Ovary (tissue), 7 donors: ENCODE measurements at regions not wholly inside any gene's neighbourhood (a gene's known extent, or its start where the extent isn't known, plus 50 kb on each side); places are given as distances from the start of the nearest gene placed in this dataset.

ENCODE experiments used
- DNase-seq, 5 donors: peaks; one replicate each; pipeline ENCODE4 v3.0.0-alpha.2; 2019 to 2020
- H3K27ac ChIP-seq, 2 donors: fragments of 200-600 bp; one replicate each; pipeline versions ENCODE4 v1.5.1 to v1.8.0; 2019 to 2022
- H3K27me3 ChIP-seq: fragments of 200-600 bp; one replicate; pipeline ENCODE4 v1.8.0; 2022
- H3K36me3 ChIP-seq: fragments of 200-600 bp; sonication (generic); one replicate; pipeline ENCODE4 v1.5.1; 2019
- H3K4me1 ChIP-seq: one replicate; pipeline ENCODE4 v1.8.1; 2013; ENCODE audit warnings: mild to moderate bottlenecking, moderate library complexity; ENCODE audit not compliant: insufficient read depth
- H3K4me3 ChIP-seq: fragments of 200-600 bp; sonication (generic); one replicate; pipeline ENCODE4 v1.5.1; 2017
- H3K9me3 ChIP-seq, 2 donors: fragments of 200-600 bp in 1 of 2; sonication (generic) in 1 of 2; one replicate each; pipeline versions ENCODE4 v1.5.1 to v1.8.1; 2013 to 2019; ENCODE audit warnings: mild to moderate bottlenecking in 1 of 2, moderate library complexity in 1 of 2
- EP300 ChIP-seq: sonication (generic); formaldehyde crosslinking; IDR thresholded peaks from one replicate; pipeline ENCODE4 v1.6.1; 2017; ENCODE audit warnings: antibody characterized with exemption
- POLR2A ChIP-seq: fragments of 450-650 bp; IDR thresholded peaks from one replicate; pipeline ENCODE4 v1.6.1; 2017; ENCODE audit warnings: antibody characterized with exemption, mild to moderate bottlenecking, moderate library complexity
- WGBS, 3 donors: extraction: QIAGEN DNeasy Blood & Tissue Kit in 1 of 3; methylation state at CpG; one replicate each; pipeline versions ENCODE4 v1.1.5 to v1.1.7; 2013 to 2017; 5-methylcytosine and 5-hydroxymethylcytosine counted together
- intact Hi-C, 4 donors: fragments of 100-400 bp; cut with DNase I; formaldehyde crosslinking; loops; one replicate each; pipeline versions ENCODE4 v1.11.0 to v1.15.1; 2022 to 2023
- TF ChIP-seq, protein P1 (sequence below), 3 donors: fragments of 450-650 bp in 2 of 3; fragments of 200-600 bp in 1 of 3; IDR thresholded peaks; one replicate each; pipeline versions ENCODE4 v1.5.1 to v1.8.0; 2016 to 2022; ENCODE audit warnings: antibody characterized with exemption in 3 of 3, mild to moderate bottlenecking in 1 of 3
- donor health status: DM: no; HTN: no; CAD: no; lungs with moderate emphysema.
- donor health status: DM: no; HTN: no; CAD: no.
- donor health status: Bipolar disorder and iron deficiency.
- donor health status: DM: no; HTN: no; CAD: no.
- donor health status: DM: yes; HTN: yes; CAD: no.

DNA sequence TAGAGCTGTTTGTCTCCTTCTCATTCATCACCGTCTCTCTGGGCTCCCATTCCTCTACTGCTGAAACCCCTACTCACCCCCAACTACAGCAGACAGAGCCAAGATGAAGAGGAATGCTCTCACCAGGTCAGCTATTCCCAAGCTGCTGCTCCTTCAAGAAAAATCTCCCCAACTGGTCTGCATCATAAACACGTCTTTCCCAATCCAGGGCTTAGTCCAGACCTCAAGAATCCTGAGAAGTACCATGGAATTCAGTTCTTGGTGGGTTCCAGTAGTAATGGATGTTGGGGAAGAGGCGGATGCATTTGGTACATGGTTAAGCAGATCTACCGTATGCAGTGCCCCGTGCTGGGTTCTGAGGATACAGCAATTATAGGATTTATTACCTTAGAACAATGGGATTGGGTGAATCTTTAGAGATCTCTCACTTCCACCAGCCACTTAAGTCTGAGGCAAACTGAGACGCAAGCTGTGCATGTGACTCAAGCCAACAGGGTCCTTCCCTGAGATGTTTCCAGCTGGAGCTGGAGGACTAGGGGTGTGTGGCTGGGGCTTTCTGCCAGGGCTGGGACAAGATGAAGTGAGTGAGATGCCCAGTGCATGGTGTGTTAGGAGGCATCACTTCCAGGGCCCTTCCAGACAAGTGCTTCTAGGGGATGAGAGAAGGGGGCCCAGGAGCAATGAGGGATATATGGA lies 232.7 kb upstream of the CDH5 start:
- no peak for DNase-seq
- intact Hi-C loops: loop anchor here in 1 of 4 donors (10.0 kb wide), 1 partner anchor 121 kb away; no protein-coding TSS in a partner anchor
- H3K4me1 ChIP-seq: peaks cover 17% of the 10 kb centered on the region
- no peak overlapping the region for H3K4me3 ChIP-seq
- H3K27me3 ChIP-seq: no peaks in the 10 kb centered on the region
- TF ChIP-seq, protein P1, sequence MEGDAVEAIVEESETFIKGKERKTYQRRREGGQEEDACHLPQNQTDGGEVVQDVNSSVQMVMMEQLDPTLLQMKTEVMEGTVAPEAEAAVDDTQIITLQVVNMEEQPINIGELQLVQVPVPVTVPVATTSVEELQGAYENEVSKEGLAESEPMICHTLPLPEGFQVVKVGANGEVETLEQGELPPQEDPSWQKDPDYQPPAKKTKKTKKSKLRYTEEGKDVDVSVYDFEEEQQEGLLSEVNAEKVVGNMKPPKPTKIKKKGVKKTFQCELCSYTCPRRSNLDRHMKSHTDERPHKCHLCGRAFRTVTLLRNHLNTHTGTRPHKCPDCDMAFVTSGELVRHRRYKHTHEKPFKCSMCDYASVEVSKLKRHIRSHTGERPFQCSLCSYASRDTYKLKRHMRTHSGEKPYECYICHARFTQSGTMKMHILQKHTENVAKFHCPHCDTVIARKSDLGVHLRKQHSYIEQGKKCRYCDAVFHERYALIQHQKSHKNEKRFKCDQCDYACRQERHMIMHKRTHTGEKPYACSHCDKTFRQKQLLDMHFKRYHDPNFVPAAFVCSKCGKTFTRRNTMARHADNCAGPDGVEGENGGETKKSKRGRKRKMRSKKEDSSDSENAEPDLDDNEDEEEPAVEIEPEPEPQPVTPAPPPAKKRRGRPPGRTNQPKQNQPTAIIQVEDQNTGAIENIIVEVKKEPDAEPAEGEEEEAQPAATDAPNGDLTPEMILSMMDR (IDR thresholded peaks at IDR 0.05): no peak
- TF ChIP-seq POLR2A (no peak), EP300 (no peak)
- no peaks in the 10 kb centered on the region for H3K36me3 ChIP-seq
- no peaks in the 10 kb centered on the region for H3K9me3 ChIP-seq
- H3K27ac ChIP-seq: no peak overlapping the region
- WGBS, 3 donors: 85 to 92% (median 88%) methylated on average over 6 of the region's 6 CpGs

DNA sequence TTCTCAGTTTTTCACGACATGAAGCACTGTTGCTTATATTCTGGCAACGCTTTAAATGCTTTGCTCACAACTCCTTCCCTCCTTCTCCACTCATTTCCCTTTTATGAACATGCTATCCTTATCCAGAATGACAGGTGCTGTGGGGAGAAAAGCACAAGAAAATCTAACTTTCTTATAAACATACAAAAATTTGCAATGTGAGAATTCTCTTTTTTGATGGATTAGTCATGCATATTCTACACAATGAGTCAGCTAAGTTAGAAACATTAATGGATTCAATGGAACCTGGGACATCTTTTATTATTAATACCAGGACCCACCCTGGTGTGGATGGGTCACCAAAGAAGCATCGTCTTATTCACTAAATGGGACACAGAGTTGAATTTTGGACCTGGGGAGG lies 234.6 kb upstream of the CDH5 start:
- Histone ChIP-seq H3K36me3 (no peaks in the 10 kb centered on the region), H3K27ac (no peak overlapping the region), H3K4me1 (peaks cover 20% of the 10 kb centered on the region), H3K27me3 (no peaks in the 10 kb centered on the region), H3K9me3 (no peaks in the 10 kb centered on the region), H3K4me3 (no peak overlapping the region)
- intact Hi-C loops: loop anchor here in 1 of 4 donors (10.0 kb wide), 1 partner anchor 123 kb away; no protein-coding TSS in a partner anchor
- DNase-seq: no peak
- TF ChIP-seq, protein P1 (IDR thresholded peaks at IDR 0.05): no peak
- TF ChIP-seq EP300 (no peak), POLR2A (no peak)
- WGBS, 3 donors: 79 to 82% (median 80%) methylated on average over 3 of the region's 3 CpGs

DNA sequence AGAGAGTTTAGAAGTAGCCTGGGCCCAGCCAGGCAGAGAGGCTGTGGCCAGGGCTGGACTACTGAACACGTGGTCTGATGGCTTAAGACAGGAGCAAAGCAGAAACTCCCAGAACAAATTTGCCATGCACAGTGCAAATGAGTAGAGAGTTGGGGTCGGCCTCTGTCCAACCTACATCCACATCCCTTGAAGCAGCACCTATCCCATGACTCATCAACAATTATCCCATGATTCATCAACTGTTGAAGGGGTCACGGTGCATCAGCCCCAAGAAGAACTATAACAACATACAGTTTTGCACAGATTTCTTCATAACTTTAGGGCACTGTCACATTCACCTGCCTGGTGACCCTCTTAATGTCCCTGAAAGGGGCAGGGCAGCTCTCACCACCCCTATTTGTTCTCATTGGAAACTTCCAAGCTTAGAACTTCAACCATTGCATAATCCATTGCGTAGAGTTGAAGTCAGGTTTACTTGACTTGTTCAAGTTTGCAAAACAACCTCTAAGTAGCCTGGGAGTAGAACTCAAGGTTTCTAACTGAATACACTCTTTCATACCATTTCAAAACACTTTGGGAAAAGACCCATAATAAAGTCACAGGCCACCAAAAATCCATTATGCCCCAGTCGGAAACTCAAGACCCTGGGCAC lies 235.2 kb upstream of the CDH5 start:
- Histone ChIP-seq H3K4me3 (no peak overlapping the region), H3K27me3 (no peaks in the 10 kb centered on the region), H3K27ac (no peak overlapping the region), H3K4me1 (peaks cover 20% of the 10 kb centered on the region), H3K36me3 (no peaks in the 10 kb centered on the region), H3K9me3 (no peaks in the 10 kb centered on the region)
- DNase-seq: no peak
- intact Hi-C loops: loop anchor here in 1 of 4 donors (10.0 kb wide), 1 partner anchor 124 kb away; no protein-coding TSS in a partner anchor
- TF ChIP-seq, protein P1 (IDR thresholded peaks at IDR 0.05): no peak
- no peak for TF ChIP-seq POLR2A
- no peak for TF ChIP-seq EP300
- 78 to 85% (median 79%) methylated on average over 5 of the region's 5 CpGs for WGBS, 3 donors

DNA sequence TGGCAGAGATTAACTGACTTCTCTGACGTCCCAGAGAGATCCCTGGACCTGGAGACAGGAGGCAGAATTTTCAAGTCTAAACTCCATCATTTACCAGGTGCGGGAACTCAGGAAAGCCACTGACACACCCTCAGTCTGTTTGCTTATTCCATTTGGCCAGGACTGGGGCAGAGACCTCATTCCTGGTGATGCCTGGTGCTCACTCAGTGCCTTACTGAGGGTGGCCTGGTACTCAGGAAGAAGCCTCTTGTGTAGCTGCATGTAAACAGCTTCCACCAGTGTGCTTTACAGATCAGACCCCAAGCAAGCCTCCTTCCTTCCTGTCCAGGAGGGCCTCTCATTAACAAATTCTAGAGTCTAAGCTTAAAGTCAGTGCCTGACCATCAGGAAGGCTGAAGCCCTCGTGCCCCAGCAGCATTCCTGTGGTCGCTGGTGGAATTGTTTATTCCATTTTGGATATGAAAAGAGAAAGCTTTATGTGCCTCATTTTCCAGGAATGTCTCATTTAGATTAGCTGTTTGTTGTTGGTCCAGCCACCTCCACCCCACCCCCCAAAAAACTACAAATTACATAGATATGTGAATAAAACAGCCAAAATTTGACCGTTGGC lies 236.1 kb upstream of the CDH5 start:
- H3K4me1 ChIP-seq: peaks cover 15% of the 10 kb centered on the region
- 33 to 42% (median 36%) methylated on average over 5 of the region's 5 CpGs for WGBS, 3 donors
- TF ChIP-seq EP300 (no peak), POLR2A (no peak)
- TF ChIP-seq, protein P1 (IDR thresholded peaks at IDR 0.05): no peak
- no peak for DNase-seq
- H3K9me3 ChIP-seq: no peaks in the 10 kb centered on the region
- H3K4me3 ChIP-seq: no peak overlapping the region
- intact Hi-C loops: loop anchor here in 1 of 4 donors (10.0 kb wide), 1 partner anchor 124 kb away; no protein-coding TSS in a partner anchor
- no peaks in the 10 kb centered on the region for H3K27me3 ChIP-seq
- H3K36me3 ChIP-seq: no peaks in the 10 kb centered on the region
- peak overlapping the region in 1 of 2 donors; percentile 5 for H3K27ac ChIP-seq
